Stimulated activated naive CD4-positive, alpha-beta T cell treated with Interleukin-2 at 50 U/mL for 16 hours (primary cell): ENCODE measurements at regions not wholly inside any gene's neighbourhood (a gene's known extent, or its start where the extent isn't known, plus 50 kb on each side); places are given as distances from the start of the nearest gene placed in this dataset.

Experiments
- DNase-seq: peaks from one replicate; lab custom pipeline; 2025; lab: John Stamatoyannopoulos, UW

DNA sequence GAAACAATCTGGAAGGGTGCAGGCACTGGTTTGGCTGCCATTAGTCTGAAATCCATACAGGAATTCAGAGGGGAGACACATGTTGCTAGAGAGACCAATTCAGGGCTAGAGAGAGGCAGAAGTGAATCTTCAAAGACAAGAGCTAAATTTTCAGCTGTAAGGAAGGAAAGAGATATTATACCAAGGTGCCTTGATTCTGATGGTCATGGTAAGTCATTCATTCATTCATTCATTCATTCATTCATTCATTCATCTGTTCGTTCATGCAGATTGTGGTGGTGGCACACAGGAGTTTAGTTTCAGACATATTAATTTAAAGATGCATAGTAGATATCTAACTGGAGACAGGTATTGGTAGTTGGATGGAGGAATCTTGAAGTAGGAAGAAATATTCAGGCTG lies 1493.5 kb upstream of the TMEM132C start:
- no peak for DNase-seq

GRCh38 chr12:126776026-126776655 lies 1490.8 kb upstream of the TMEM132C start:
- no peak for DNase-seq

DNA sequence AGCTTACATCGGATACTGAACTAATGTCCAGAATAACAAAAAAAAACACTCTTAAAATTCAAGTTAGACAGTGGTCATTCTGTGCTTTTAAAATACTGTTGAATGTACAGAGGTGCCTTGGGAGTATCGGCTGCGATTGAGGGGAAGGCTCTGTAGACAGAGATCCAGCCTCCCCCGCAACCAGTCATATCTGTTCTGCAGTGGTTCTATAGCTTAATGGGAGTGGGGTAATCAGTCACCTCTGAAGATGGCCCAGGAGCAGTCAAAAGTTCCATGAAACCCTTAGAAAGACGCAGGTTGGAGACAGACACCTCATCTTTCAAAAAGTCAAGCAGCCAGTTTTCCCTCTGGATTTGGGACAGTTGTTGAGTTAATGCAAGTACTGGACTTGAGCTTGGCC lies 1486.6 kb upstream of the TMEM132C start:
- no peak for DNase-seq

- DNase-seq: no peak
Observed at GRCh38 chr12:126781593-126781992, 1485.4 kb upstream of the TMEM132C start.

DNA sequence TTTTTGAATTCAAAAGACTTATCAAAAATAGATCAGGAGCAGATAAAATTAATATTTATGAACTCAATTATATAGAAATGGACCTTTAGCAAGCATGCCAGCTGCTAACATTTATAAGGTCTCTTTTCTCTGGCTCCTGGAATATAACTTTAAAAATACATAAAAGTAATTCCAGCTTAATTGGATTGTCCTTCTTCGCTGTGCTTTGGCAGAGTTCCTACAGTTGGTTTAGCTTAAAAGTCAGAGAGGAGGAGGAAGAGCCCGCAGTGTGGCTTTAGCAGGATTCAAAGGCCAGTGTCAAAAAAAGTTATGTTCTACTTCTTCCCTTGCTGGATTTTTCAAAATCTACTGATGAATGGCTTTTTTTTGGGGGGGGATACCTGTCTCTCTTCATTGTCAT lies 1484.9 kb upstream of the TMEM132C start:
- DNase-seq: no peak

GRCh38 chr12:126784328-126784921 lies 1482.5 kb upstream of the TMEM132C start:
- no peak for DNase-seq

- no peak for DNase-seq
Observed at GRCh38 chr12:126789963-126790362, 1477.0 kb upstream of the TMEM132C start.

- DNase-seq: no peak
Observed at GRCh38 chr12:126791122-126791521, 1475.8 kb upstream of the TMEM132C start.

DNA sequence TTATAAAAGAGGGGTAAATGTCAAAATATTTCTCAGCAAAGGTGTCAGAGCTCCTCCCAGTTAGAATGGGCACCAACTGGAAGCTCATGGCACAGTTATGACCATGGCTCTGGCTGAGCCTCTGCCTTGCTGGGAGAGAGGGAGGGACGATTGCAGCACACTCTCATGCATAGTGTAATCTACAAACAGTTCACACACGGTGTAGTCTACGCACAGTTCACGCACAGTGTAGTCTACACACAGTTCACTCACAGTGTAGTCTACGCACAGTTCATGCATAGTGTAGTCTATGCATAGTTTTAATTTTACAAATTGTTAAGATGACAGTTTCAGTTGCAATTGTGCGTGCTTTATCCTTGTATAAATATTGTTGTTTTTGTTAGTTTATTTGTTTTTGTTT lies 1474.6 kb upstream of the TMEM132C start:
- no peak for DNase-seq

DNA sequence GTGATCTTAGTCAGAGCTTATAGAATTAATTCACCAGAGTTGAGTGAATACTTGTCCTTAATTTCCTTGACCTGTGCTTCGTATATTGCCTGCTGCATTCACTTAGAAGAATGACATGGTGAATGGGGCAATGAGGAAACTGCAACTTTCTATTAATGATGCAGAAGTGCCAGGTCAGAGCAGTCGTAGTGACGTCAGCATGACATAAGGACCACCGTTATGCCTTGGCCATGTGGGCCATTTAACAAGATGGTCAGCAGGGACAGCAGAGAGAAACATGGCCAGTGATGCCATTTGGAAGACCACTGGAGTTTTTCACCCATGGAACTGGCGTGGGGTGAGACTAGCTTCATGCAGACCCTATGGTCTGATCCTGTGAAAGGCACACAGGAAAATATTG lies 1469.4 kb upstream of the TMEM132C start:
- DNase-seq: no peak

- no peak for DNase-seq
Observed at GRCh38 chr12:126798449-126798848, 1468.5 kb upstream of the TMEM132C start.

DNA sequence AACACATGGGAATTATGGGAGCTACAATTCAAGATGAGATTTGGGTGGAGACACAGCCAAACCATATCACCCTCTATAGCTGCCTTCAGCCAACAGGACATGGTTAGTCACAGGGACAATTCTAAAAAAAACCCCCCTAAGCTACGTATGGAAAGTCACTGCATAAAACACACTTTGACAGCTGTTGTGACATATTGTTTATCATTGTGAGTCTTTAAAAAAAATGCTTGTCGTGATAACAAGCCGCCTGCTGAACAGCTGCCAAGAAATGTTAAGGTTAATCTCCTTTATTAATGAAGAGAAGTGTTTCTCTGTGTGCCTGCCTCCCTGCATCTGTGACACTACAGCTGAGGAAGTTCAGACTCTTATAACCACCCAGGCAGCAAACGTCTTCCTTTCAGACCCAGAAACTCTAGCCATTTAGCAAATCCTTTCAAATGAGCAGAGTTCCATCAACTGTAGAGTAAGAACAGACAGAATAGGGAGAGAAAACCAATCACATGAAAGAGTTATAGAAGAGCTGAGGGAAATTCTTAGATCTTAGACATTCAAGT lies 1459.6 kb upstream of the TMEM132C start:
- DNase-seq: no peak

GRCh38 chr12:126811391-126811790 lies 1455.6 kb upstream of the TMEM132C start:
- DNase-seq: no peak

- DNase-seq: no peak
Observed at GRCh38 chr12:126819554-126819953, 1447.4 kb upstream of the TMEM132C start.

DNA sequence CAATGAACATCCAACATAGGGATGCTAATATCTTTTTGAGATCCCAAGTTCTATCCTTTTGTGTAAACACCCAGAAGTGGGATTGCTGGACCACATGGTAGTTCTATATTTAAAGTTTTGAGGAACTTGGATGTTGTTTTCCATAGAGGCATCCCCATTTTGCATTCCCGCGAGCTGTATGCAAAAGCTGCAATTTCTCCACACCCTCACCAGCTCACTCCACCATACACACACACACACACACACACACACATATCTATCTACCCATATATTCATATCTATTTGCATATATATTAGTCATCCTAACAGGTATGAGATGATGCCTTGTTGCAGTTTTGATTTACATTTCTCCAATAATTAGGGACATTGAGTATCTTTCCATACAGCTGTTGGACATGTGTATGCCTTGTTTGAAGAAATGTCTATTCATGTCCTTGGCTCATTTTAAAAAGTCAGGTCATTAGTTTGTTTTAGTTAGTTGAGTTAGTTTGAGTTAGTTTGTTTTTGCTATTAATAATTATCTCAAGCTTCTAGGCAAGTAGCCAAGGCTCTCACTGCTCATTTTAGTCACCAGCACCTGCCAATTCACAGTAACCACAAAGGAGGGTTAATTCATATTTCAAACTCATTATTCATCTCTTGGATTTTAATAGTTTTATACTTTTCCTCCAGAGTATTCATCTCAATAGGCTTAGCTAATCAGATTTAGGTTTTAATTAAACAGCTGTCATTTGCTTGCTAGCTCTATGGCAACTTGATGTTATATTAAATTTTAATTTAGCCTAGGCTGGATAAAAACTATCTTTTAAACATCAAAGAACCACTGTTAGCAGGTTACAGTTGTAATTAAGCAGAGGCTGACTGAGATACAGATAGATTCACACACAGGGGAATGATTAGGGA lies 1435.9 kb upstream of the TMEM132C start:
- DNase-seq: no peak

DNA sequence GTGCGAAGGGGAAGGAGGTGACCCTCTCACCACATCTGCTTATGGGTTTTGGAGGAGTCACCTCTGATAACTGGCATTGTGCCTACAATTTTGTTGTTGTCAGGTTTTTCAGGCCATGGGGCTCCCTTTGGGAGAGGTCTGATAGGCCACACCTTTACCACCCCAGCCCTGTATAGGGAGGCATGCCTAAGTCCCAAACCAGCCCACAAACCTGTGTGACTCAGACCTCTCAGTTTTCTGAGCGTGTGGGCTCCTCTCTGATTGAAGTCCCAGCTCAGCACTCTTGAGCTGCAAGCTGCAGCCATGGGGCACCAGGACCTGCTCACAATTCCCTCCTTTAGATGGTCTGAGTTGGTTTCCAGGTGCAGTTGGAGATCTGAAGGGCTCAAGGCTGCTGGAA lies 1429.3 kb upstream of the TMEM132C start:
- no peak for DNase-seq

GRCh38 chr12:126843915-126844669 lies 1422.9 kb upstream of the TMEM132C start:
- DNase-seq: no peak

DNA sequence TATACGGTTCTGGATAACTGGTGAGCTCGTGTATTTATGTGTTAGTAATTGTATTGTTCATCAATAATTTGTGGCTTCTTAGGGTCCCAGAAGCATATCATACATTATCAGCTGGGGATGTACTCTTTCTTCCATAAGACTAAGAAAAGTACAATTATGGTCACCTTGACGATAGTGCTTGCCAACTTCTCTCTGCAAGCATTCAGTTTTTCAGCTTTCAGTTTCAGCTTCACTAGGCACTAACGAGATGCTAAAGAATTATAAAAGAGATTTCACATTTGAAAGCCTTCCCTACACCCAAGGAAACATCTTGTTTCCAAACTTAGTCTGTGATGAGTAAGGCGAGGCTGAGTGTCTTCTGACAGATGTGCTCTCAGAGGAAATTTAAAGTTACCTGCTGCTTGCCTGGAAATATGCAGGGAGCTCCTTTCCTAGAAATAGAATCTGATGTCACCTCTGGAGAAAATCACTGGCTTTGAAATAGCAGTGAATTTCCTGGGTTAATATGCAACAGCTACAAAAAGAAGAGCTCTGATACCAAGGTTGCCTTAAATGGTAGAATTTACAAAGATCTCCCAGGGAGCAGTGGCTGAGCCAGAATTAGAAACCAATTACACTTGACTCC lies 1419.9 kb upstream of the TMEM132C start:
- DNase-seq: no peak

DNA sequence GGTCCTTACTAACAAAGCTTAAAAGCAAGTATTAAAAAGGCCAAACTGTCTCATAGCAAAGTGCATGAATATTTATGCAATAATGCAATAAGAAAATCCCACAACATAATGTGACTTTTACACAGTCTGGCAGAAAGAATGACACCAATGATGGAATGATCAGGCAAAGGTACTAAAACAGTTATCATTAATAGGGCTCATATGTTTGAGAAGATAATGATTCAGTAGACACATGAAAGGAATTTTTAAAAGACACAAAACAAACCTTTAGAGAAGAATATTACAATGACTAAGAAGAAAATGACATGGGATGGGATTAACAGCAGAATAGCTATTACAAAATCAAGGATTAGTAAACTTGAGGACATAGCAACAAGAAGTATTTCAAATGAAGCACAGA lies 1411.2 kb upstream of the TMEM132C start:
- DNase-seq: no peak

DNA sequence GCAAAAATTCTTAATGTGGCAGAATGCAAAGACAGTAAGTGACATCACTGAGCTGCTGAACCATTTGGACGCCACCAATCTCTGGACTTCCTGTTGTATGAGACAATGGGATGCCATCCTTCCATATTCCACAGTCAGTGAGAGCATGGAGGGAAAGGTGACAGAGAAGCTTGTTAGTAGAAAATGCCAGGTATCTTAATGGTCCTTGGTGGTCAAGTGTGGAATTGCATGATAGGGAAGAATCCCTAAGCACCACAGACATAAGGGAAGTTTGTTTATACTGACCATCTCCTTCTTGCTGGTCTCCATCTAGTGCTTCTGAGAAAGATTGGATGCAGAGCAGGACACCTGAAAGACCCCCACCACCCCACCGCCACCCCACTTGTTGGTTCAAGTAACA lies 1410.0 kb upstream of the TMEM132C start:
- no peak for DNase-seq

DNA sequence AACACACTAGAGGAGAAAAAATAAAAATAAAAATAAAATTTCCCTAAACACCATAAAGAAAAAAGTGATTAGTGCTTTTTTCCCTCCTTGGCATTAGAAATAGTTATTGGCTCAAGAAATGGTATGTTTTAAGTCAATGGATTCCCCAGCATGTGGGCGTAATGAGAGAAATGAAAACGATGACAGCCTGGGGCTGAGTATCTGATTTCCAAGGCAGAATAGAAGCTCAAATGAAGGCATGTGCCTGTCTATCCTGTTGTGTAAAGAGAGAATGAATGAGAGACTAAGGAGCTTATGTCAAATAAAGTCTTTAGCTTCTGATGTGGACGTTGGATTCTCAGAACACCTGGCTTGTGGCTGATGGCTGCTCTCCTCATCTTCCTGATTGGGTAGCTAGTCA lies 1408.4 kb upstream of the TMEM132C start:
- DNase-seq: no peak

DNA sequence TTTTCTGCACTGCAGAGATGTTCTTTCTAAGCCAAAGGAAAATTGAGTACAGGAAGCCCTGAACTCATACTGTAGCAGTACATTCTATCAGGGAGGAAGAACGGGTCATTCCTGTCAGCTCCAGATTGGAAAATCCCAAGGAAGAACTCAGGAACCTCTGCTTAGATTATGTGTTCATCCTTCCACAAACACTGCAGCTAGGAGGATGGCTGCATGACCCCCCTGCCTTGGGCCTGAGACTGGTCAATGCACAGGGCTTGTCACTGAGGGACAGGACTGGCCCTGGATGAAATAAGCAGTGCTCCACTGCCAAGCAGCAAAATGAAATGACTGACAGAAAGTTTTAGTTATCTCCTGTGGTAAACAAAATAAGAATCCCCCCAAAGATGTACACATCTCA lies 1406.8 kb upstream of the TMEM132C start:
- DNase-seq: no peak
